Body of pancreas (tissue), 4 donors: ENCODE measurements at regions not wholly inside any gene's neighbourhood (a gene's known extent, or its start where the extent isn't known, plus 50 kb on each side); places are given as distances from the start of the nearest gene placed in this dataset.

Experiments
- POLR2A ChIP-seq, 3 donors: fragments of 450-650 bp; IDR thresholded peaks; one replicate each; pipeline ENCODE4 v1.6.1; 2016; ENCODE audit warnings: antibody characterized with exemption in 3 of 3, mild to moderate bottlenecking in 2 of 3
- TF ChIP-seq, protein P1 (sequence below), 7 experiments: fragments of 450-650 bp in 4 of 7; fragments of 200-600 bp in 3 of 7; sonication (generic) in 3 of 7; IDR thresholded peaks; one replicate each; pipeline ENCODE4 v1.5.1; 2016 to 2019; ENCODE audit warnings: antibody characterized with exemption in 7 of 7

- TF ChIP-seq, protein P1, sequence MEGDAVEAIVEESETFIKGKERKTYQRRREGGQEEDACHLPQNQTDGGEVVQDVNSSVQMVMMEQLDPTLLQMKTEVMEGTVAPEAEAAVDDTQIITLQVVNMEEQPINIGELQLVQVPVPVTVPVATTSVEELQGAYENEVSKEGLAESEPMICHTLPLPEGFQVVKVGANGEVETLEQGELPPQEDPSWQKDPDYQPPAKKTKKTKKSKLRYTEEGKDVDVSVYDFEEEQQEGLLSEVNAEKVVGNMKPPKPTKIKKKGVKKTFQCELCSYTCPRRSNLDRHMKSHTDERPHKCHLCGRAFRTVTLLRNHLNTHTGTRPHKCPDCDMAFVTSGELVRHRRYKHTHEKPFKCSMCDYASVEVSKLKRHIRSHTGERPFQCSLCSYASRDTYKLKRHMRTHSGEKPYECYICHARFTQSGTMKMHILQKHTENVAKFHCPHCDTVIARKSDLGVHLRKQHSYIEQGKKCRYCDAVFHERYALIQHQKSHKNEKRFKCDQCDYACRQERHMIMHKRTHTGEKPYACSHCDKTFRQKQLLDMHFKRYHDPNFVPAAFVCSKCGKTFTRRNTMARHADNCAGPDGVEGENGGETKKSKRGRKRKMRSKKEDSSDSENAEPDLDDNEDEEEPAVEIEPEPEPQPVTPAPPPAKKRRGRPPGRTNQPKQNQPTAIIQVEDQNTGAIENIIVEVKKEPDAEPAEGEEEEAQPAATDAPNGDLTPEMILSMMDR (IDR thresholded peaks at IDR 0.05), result no peak
- no peak for TF ChIP-seq POLR2A (IDR thresholded peaks at IDR 0.05)
Measured at GRCh38 chr4:56213543-56213942, 173.7 kb downstream of the AASDH start.
